A549 (cell line): ENCODE measurements at regions not wholly inside any gene's neighbourhood (a gene's known extent, or its start where the extent isn't known, plus 50 kb on each side); places are given as distances from the start of the nearest gene placed in this dataset.
"Not testable (repeated sequence)": the region's sequence is repeated elsewhere in the genome, so short reads cannot be mapped to it uniquely, and the experiment has no call there.

Source experiments
- ATAC-seq, 2 experiments: fragments of 200-7000 bp in 1 of 2; fragments of >200 bp in 1 of 2; cut with Nextera tagmentation in 1 of 2; cut with Tn5 transposase in 1 of 2; 3 replicates each; pipeline versions ENCODE4 v1.8.0 to v1.9.1; 2018 to 2020; ENCODE audit warnings: mild to moderate bottlenecking in 1 of 2, moderate library complexity in 1 of 2
- CTCF ChIA-PET: fragments of 300-600 bp; sonication (Branson Sonifier 250); formaldehyde crosslinking; extraction: SDS; loops from one replicate; lab custom pipeline; 2021; ENCODE audit warnings: antibody characterized with exemption, inconsistent platforms; lab: Yijun Ruan, JAX
- POLR2A ChIA-PET: fragments of 350-600 bp; formaldehyde crosslinking; extraction: SDS; loops from one replicate; lab custom pipeline; 2021; ENCODE audit warnings: antibody characterized with exemption, inconsistent platforms; lab: Yijun Ruan, JAX
- DNase-seq, 2 experiments: peaks; one replicate each; pipeline versions ENCODE4 v3.0.0 to v3.0.0-alpha.2; 2011 to 2016; ENCODE audit warnings: low read depth in 1 of 2, low spot score in 1 of 2
- FAIRE-seq: peaks from 2 replicates; lab custom pipeline; 2011; peaks lifted over from hg19 to GRCh38; lab: Jason Lieb, UNC
- H3K27ac ChIP-seq, 2 experiments: fragments of >200 bp; sonication (Bioruptor Twin); formaldehyde crosslinking; 3 replicates each; pipeline ENCODE4 v1.5.1; 2016 to 2017
- H3K4me1 ChIP-seq: fragments of >200 bp; sonication (Bioruptor Twin); formaldehyde crosslinking; 3 replicates; pipeline ENCODE4 v1.6.1; 2016
- H3K4me2 ChIP-seq: fragments of >200 bp; sonication (Bioruptor Twin); formaldehyde crosslinking; 3 replicates; pipeline ENCODE4 v1.6.1; 2016
- H3K4me3 ChIP-seq: fragments of >200 bp; sonication (Bioruptor Twin); formaldehyde crosslinking; 3 replicates; pipeline ENCODE4 v1.5.1; 2016
- H3K9me3 ChIP-seq: fragments of >200 bp; sonication (Bioruptor Twin); formaldehyde crosslinking; 3 replicates; pipeline ENCODE4 v1.6.1; 2016
- CBX2 ChIP-seq: fragments of 200-600 bp; sonication (generic); IDR thresholded peaks from 2 replicates; pipeline ENCODE4 v1.6.1; 2016; ENCODE audit warnings: low read depth, mild to moderate bottlenecking, borderline replicate concordance
- CBX8 ChIP-seq: fragments of 200-600 bp; sonication (generic); IDR thresholded peaks from 2 replicates; pipeline ENCODE4 v1.6.1; 2016
- CHD2 ChIP-seq: fragments of 150-350 bp; IDR thresholded peaks from 2 replicates; pipeline ENCODE4 v1.6.1; 2014; ENCODE audit warnings: low read length; ENCODE audit not compliant: partially characterized antibody
- CTCF ChIP-seq: fragments of >200 bp; sonication (Bioruptor Twin); formaldehyde crosslinking; IDR thresholded peaks from 3 replicates; pipeline ENCODE4 v1.5.1; 2016
- HDAC2 ChIP-seq: fragments of 200-600 bp; sonication (generic); IDR thresholded peaks from 2 replicates; pipeline ENCODE4 v1.6.1; 2016
- HOXB13 ChIP-seq: fragments of 250-450 bp; sonication (Bioruptor Pico); IDR thresholded peaks from 2 replicates; pipeline ENCODE4 v1.5.0; 2020; ENCODE audit warnings: low read depth, mild to moderate bottlenecking, moderate library complexity
- JUNB ChIP-seq: fragments of >200 bp; sonication (Bioruptor Twin); formaldehyde crosslinking; IDR thresholded peaks from 2 replicates; pipeline ENCODE4 v1.6.1; 2016
- KDM1A ChIP-seq: fragments of 200-600 bp; sonication (generic); IDR thresholded peaks from 2 replicates; pipeline ENCODE4 v1.6.1; 2016; ENCODE audit warnings: low read depth, mild to moderate bottlenecking
- MAX ChIP-seq: IDR thresholded peaks from 2 replicates; pipeline ENCODE4 v1.6.1; 2012
- POLR2A ChIP-seq: IDR thresholded peaks from 2 replicates; pipeline ENCODE4 v1.6.1; 2012; ENCODE audit warnings: mild to moderate bottlenecking, low read length
- POLR2AphosphoS2 ChIP-seq: conservative IDR thresholded peaks from 2 replicates; pipeline ENCODE4 v1.6.1; 2012; ENCODE audit warnings: low read length, improper control_type of control experiment, inconsistent platforms
- RAD21 ChIP-seq, 2 experiments: fragments of >200 bp in 1 of 2; sonication (Bioruptor Twin) in 1 of 2; formaldehyde crosslinking in 1 of 2; IDR thresholded peaks in 1 of 2; conservative IDR thresholded peaks in 1 of 2; 2 replicates in 1 of 2; 3 replicates in 1 of 2; pipeline ENCODE4 v1.6.1; 2012 to 2018; ENCODE audit warnings: inconsistent platforms in 1 of 2
- SMC3 ChIP-seq: fragments of >200 bp; sonication (Bioruptor Twin); formaldehyde crosslinking; IDR thresholded peaks from 3 replicates; pipeline ENCODE4 v1.6.1; 2018; ENCODE audit warnings: inconsistent platforms
- SREBF2 ChIP-seq: fragments of 450-650 bp; IDR thresholded peaks from 2 replicates; pipeline ENCODE4 v1.6.1; 2014; ENCODE audit warnings: mild to moderate bottlenecking, moderate library complexity
- WGBS: methylation state at CpG from one replicate; pipeline ENCODE4 v1.1.6; 2017; ENCODE audit errors: missing lambda C conversion rate; 5-methylcytosine and 5-hydroxymethylcytosine counted together

GRCh38 chr2:132267105-132267497, 105.3 kb upstream of the ANKRD30BL start:
- H3K27ac ChIP-seq, result no peak overlapping the region
- no peak overlapping the region for H3K4me3 ChIP-seq
- WGBS, result 42% methylated on average over 1 of the region's 1 CpG
- H3K4me2 ChIP-seq, result no peak overlapping the region
- ChIA-PET POLR2A (no interaction called here), CTCF (no interaction called here)
- FAIRE-seq (no peak), ATAC-seq (no peak), DNase-seq (no peak)
- no peaks in the 10 kb centered on the region for H3K9me3 ChIP-seq
- TF ChIP-seq JUNB (no peak), POLR2A (no peak), CBX8 (no peak), HOXB13 (CRISPR knock-in tag) (no peak), RAD21 (conservative IDR thresholded peaks at IDR 0.05 in 1 of 2, IDR thresholded peaks at IDR 0.05 in 1 of 2) (no peak), CBX2 (no peak), CTCF (no peak), MAX (no peak), HDAC2 (no peak), POLR2AphosphoS2 (no peak), CHD2 (no peak), SREBF2 (no peak), KDM1A (no peak)
- 0 out of 3 replicates have a peak, but pooled peaks cover 3% of the 10 kb centered on the region for H3K4me1 ChIP-seq

- POLR2A ChIA-PET, ATAC-seq, H3K27ac ChIP-seq, H3K4me1 ChIP-seq, H3K4me3 ChIP-seq, H3K9me3 ChIP-seq, DNase-seq, FAIRE-seq: not testable (repeated sequence)
- 68% methylated on average over 28 of the region's 31 CpGs for WGBS
- CTCF ChIA-PET, result interaction anchor here (0.6 to 1.2 kb wide), 3 partner anchors 13 to 391 kb away, joined by 3 to 4 read pairs (median 4); no protein-coding TSS in a partner anchor
- peak overlapping the region; percentile 79 for H3K4me2 ChIP-seq
These were observed 105.9 kb upstream of the ANKRD30BL start for GRCh38 chr2:132267498-132268283.

GRCh38 chr2:132268284-132268976, 106.7 kb upstream of the ANKRD30BL start:
- peak overlapping the region; percentile 79 for H3K4me2 ChIP-seq
- 21% methylated on average over 16 of the region's 20 CpGs for WGBS
- H3K27ac ChIP-seq, result peak overlapping the region in 1 of 2 experiments; percentile 72; a peak in 2 of 6 replicates

More at GRCh38 chr2:132268284-132268976, 106.7 kb upstream of the ANKRD30BL start:
- peak in 1 of 2 experiments; percentile 58 for DNase-seq
- POLR2A ChIA-PET, FAIRE-seq, H3K4me1 ChIP-seq, H3K9me3 ChIP-seq: not testable (repeated sequence)
- peak overlapping the region; percentile 23 for H3K4me3 ChIP-seq
- ATAC-seq, result peak; percentile 79; a peak in 5 of 6 replicates
- TF ChIP-seq SMC3 (peak; percentile 68), CTCF (peak; percentile 82), RAD21 (conservative IDR thresholded peaks at IDR 0.05 in 1 of 2, IDR thresholded peaks at IDR 0.05 in 1 of 2) (peak; percentile 88)
- CTCF ChIA-PET, result interaction anchor here (0.6 to 1.2 kb wide), 3 partner anchors 13 to 390 kb away, joined by 3 to 4 read pairs (median 4); no protein-coding TSS in a partner anchor
